CD4-positive, alpha-beta T cell treated with Interleukin-1 beta for 1 hour (primary cell): ENCODE measurements at regions not wholly inside any gene's neighbourhood (a gene's known extent, or its start where the extent isn't known, plus 50 kb on each side); places are given as distances from the start of the nearest gene placed in this dataset.
"Not testable (repeated sequence)": the region's sequence is repeated elsewhere in the genome, so short reads cannot be mapped to it uniquely, and the experiment has no call there.

Experiments
- DNase-seq, 2 donors: peaks; one replicate each; pipeline ENCODE4 v3.0.0-alpha.2; 2020 to 2022

GRCh38 chr2:41187376-41188122, 735.7 kb upstream of the SLC8A1 start:
- no peak for DNase-seq

DNA sequence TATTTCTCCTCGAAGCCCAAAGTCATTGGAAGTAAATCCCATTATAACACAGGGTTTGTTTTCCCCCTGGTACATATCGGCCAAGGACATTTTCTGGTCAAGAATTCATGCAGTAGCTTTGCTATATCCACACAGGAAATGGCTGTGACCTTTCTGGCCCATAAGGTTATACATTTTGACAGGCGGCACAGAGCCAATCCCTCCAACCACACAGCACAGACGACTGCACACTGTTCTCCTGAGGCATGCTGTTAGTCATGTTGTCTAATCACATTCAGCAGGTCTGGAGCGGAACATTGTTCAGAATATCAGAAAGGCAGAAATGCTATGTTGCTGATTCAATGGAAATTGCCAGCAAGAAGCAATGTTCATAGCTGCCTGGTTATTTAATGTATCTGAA, 742.3 kb upstream of the SLC8A1 start:
- DNase-seq: no peak

- no peak for DNase-seq
These were observed 745.9 kb upstream of the SLC8A1 start for GRCh38 chr2:41197781-41198180.

- no peak for DNase-seq
These were observed 747.4 kb upstream of the SLC8A1 start for GRCh38 chr2:41199334-41199733.

DNA sequence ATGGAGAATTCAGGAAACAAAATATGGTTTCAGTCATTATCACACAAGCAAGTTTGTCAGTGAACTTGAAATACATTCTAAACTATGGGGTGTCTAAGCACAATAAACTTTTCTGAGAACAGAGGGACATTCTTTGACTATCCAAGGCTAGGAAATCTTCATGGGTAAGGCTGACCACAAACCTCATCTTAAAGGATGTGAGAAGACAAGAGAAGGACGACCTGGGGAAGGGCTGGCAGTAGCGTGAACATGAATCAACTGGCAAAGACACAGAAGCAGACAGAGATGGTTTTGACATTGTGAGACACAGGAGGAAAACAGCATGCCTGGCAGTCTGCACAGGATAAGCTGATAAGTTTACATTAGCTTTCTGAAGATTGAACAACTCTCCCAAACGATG, 752.4 kb upstream of the SLC8A1 start:
- no peak for DNase-seq

GRCh38 chr2:41206004-41206403, 754.1 kb upstream of the SLC8A1 start:
- no peak for DNase-seq

DNA sequence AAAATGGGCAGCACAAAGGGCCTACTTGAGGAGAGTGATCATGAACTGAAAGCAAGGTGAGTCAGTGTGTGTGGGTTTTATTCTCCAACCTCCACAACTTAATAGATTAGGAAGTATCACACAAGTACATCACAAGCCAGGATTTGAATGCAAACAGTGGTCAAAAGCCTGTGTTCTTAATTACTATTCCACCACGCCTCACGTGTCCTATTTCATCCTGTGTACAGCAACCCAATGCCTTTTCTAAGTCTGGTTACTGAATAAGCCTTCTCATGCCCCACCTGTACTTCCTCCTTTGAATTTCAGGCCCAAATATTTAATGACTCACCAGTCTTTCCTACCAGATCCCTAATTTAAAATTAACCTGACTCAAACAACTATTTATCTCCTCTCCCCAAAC, 755.7 kb upstream of the SLC8A1 start:
- no peak for DNase-seq

- DNase-seq: not testable (repeated sequence)
These were observed 758.1 kb upstream of the SLC8A1 start for GRCh38 chr2:41210030-41210429.

- DNase-seq: no peak
These were observed 765.1 kb upstream of the SLC8A1 start for GRCh38 chr2:41216978-41217377.

DNA sequence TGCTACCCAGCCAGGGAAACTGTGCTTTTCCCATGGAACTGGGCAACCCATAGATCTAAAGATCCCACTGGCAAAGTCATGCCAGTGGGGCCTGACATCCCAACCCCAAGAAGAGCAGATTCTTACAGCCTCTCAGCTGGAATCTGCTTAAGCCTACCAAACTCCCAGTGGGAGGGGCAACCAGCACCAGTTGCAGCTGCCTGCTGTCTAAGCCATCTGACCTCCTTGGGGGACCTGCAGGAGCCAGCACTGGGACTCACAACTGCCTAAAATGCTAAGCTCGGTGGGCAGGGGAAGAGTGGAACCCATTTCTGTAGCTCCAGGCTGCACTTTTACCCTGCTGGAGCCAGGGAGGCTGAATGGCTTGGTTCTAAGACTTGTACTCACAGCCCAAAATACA, 770.7 kb upstream of the SLC8A1 start:
- DNase-seq: no peak

DNA sequence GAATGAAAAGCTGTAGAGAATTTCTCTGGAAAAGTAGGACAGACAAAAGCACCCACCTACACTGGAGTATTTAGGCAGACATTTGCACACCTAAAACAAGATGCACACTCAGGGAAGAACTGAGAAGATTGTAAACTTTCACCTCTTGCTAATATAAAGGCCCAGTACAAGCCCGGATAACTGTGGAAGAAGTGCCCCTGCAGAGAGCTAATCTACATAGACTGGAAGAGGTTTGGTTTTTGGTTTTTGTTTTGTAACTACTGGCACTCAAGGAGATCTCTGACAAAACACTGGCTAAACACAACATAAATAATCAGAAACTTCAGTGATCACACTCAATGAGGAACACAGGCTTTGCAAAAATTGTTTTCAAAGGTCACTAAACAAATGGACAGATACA, 782.2 kb upstream of the SLC8A1 start:
- DNase-seq: no peak

- no peak for DNase-seq
These were observed 789.6 kb upstream of the SLC8A1 start for GRCh38 chr2:41241325-41242000.

DNA sequence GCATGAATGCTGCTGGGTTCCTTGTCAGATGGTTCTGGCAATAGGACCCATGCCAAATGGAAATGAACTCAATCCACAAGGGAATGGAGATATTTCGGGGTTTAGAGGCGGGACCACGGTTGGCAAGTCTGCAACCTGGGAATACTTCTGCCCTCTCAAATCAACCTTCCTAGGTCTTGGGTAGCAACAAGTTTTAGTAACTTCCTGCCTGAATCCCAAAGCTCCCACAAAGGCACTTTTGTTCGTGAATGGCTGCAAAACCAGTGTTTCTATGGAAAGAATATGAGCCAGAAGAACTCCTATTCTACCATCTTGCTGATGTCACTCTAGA, 790.1 kb upstream of the SLC8A1 start:
- no peak for DNase-seq

GRCh38 chr2:41267929-41268659, 779.7 kb upstream of the PKDCC start:
- no peak for DNase-seq

DNA sequence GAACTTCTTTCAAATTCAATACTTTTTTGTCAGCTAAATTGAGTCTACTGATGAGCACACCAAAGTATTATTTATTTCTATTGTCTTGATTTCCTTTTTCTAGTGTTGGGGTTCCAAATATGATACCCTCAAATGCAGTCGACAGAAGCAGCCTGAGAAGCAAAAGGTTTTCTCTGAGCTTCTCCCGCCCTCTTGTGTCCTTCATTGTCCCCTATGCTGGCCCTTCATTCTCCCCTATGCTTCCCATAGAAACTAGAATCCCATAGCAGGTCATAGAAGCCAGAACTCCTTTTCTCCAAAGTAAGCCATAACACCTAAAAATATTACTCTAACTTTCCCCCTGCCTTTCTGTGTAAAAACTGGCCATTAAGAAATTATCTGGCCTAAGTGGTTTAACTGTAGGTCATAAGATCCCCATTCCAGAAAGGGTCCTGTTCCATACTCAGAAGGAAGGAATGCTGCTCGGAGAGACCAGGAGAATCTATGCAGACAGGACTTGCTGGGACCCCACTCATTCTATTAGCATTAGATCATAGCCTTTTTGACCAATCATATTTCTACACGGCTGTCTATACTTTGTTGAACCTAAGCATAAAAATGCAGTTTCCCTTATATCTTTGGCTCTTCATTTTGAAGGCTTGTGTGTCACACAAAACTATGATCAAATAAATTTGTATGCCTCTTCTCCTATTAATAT, 764.6 kb upstream of the PKDCC start:
- DNase-seq: no peak

GRCh38 chr2:41293491-41293890, 754.3 kb upstream of the PKDCC start:
- DNase-seq: no peak

- no peak for DNase-seq
These were observed 753.5 kb upstream of the PKDCC start for GRCh38 chr2:41294331-41294730.

- no peak for DNase-seq
These were observed 734.7 kb upstream of the PKDCC start for GRCh38 chr2:41313082-41313481.

DNA sequence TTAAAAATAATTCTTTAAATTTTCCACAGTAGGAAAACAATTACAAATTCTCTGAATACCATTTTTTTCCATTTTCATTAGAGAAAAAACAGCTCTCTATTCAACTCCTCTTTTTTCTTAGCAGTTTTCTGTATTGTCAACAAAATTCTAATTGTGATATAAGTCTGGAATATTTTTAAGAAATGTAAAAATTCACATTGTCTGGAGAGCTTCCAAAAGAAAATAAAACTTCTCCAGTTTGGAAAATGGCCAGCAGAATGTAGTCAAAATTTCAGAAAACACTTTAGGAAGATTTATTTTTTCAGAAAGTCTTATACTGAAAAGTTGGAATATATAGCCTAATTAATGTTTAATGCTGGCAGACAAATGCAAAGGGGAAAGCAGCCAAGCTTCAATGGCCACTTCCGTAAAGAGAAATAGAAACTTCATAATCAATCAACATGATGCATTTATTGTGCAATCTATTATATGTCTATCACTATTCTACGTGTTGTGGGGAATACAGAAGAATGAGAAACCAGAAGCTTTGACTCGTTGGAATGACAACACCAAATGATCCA, 733.2 kb upstream of the PKDCC start:
- no peak for DNase-seq

DNA sequence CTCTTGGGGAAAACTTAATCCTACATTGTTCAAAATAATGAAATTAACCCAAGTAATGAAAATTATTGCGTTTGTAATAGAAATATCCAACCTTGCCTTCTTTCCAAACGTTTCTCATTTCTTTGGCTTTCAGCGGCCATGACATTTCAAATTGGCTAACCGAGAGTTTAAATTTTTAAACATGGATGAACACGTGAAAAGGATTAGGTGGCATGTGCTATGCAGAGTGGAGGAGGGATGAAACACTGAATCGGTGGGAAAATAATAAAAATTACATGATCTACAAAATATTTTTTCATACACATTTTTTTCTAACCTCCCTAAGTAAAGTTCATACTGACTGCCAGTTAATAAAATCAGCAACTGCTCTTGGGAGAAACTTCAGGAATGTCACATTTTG, 728.4 kb upstream of the PKDCC start:
- DNase-seq: no peak

DNA sequence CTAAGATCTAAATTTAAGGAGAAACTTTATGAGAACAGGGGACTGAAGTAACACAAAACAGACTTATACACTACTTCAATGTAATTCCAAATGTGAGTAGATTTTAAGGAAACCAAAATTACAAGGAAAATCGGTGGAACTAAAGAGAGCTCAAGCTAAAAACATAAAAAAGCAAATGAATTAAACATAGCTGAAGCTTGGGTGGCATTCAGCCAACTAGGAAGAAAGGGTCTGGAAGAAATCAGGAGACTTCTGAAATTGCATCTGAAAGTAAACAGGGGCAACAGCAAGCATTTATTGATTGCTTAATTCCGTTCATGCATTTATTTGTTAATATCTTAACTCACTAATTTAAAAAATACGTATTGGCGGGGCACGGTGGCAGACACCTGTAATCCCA, 727.3 kb upstream of the PKDCC start:
- DNase-seq: no peak

DNA sequence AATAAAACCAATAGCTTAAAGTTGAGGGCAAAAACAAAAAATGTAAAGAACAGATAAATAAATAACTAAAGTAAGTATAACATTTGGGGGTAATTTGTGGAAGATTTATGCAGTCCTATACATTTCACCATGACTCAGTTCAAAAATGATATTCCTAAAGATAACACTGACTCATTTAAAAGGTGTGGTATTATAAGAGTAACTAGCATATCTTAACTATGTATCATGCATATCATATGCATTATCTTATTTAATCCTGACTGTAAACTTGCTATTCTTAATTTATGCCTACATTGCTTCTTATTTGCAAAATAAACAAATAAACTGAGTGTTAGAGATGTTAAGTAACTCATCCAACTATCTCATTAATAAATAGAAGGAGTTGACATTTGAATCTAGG, 726.5 kb upstream of the PKDCC start:
- no peak for DNase-seq

GRCh38 chr2:41326851-41327250, 721.0 kb upstream of the PKDCC start:
- no peak for DNase-seq
